GM12878 (cell line): ENCODE measurements at regions not wholly inside any gene's neighbourhood (a gene's known extent, or its start where the extent isn't known, plus 50 kb on each side); places are given as distances from the start of the nearest gene placed in this dataset.

Source experiments
- ATAC-seq: fragments of 200-7000 bp; cut with Tn5 transposase; 3 replicates; pipeline ENCODE4 v1.9.1; 2020; ENCODE audit warnings: mild to moderate bottlenecking, moderate library complexity
- BruUV-seq: library from RNA; stranded (reverse); fragments of 400-500 nt; replicated peaks from 2 replicates; lab custom pipeline; 2021; lab: Mats Ljungman, UMichigan
- CTCF ChIA-PET: fragments of 300-600 bp; sonication (Branson Sonifier 250); formaldehyde crosslinking; extraction: SDS; loops from one replicate; lab custom pipeline; 2021; ENCODE audit warnings: inconsistent platforms; lab: Yijun Ruan, JAX
- POLR2A ChIA-PET: fragments of 350-600 bp; formaldehyde crosslinking; extraction: SDS; loops from one replicate; lab custom pipeline; 2021; ENCODE audit warnings: inconsistent platforms; lab: Charles Lee
- RAD21 ChIA-PET: fragments of 300-600 bp; sonication (Branson Sonifier 250); formaldehyde crosslinking; loops from one replicate; lab custom pipeline; 2023; ENCODE audit warnings: antibody characterized with exemption; ENCODE audit not compliant: unreplicated experiment; lab: Charles Lee
- SMC1A ChIA-PET: fragments of 300-600 bp; sonication (Branson Sonifier 250); formaldehyde crosslinking; loops from one replicate; lab custom pipeline; 2023; ENCODE audit not compliant: unreplicated experiment, uncharacterized antibody; lab: Charles Lee
- DNase-seq: peaks from one replicate; pipeline ENCODE4 v3.0.0-alpha.2; 2011; ENCODE audit warnings: low read depth, low spot score
- FAIRE-seq: peaks from 3 replicates; lab custom pipeline; 2011; peaks lifted over from hg19 to GRCh38; lab: Jason Lieb, UNC
- H2AFZ ChIP-seq: 2 replicates; pipeline ENCODE4 v1.6.0; 2011; ENCODE audit warnings: low read depth, low read length, control low read depth; ENCODE audit not compliant: control insufficient read depth
- H3K27ac ChIP-seq: 2 replicates; pipeline ENCODE4 v1.5.1; 2011; ENCODE audit warnings: control low read depth; ENCODE audit not compliant: control insufficient read depth, insufficient read depth
- H3K27me3 ChIP-seq, 2 experiments: replicated peaks in 1 of 2; 2 replicates each; pipeline versions ENCODE4 v1.6.0 to v1.6.1; 2011; ENCODE audit warnings: low read length in 1 of 2; ENCODE audit not compliant: control insufficient read depth in 2 of 2, insufficient read depth in 2 of 2
- H3K36me3 ChIP-seq, 2 experiments: 2 replicates each; pipeline ENCODE4 v1.5.1; 2011; ENCODE audit warnings: low read length in 1 of 2; ENCODE audit not compliant: control insufficient read depth in 2 of 2, insufficient read depth in 2 of 2
- H3K4me1 ChIP-seq: 2 replicates; pipeline ENCODE4 v1.6.1; 2011; ENCODE audit warnings: mild to moderate bottlenecking, low read length, moderate library complexity, mixed read lengths; ENCODE audit not compliant: control insufficient read depth, insufficient read depth
- H3K4me2 ChIP-seq: 2 replicates; pipeline ENCODE4 v1.6.0; 2011; ENCODE audit warnings: control low read depth; ENCODE audit not compliant: control insufficient read depth, insufficient read depth
- H3K4me3 ChIP-seq: fragments of 200-600 bp; sonication (generic); 2 replicates; pipeline ENCODE4 v1.5.1; 2016
- H3K79me2 ChIP-seq: 2 replicates; pipeline ENCODE4 v1.6.0; 2011; ENCODE audit warnings: low read length; ENCODE audit not compliant: control insufficient read depth, insufficient read depth
- H3K9ac ChIP-seq: 2 replicates; pipeline ENCODE4 v1.8.0; 2011; ENCODE audit warnings: low read length, control low read depth, mixed read lengths; ENCODE audit not compliant: control insufficient read depth, insufficient read depth
- H3K9me3 ChIP-seq: replicated peaks from 3 replicates; pipeline ENCODE4 v1.5.1; 2011; ENCODE audit warnings: mild to moderate bottlenecking, low read length; ENCODE audit not compliant: control insufficient read depth, insufficient read depth
- H4K20me1 ChIP-seq: 2 replicates; pipeline ENCODE4 v1.6.0; 2011; ENCODE audit not compliant: control insufficient read depth, insufficient read depth
- CHD2 ChIP-seq: IDR thresholded peaks from 2 replicates; pipeline ENCODE4 v1.6.1; 2011; ENCODE audit warnings: low read depth, low read length, improper control_type of control experiment, borderline replicate concordance
- EED ChIP-seq: sonication (generic); IDR thresholded peaks from 2 replicates; pipeline ENCODE4 v1.6.1; 2016; ENCODE audit warnings: antibody characterized with exemption, low read depth
- MEF2A ChIP-seq: IDR thresholded peaks from 2 replicates; pipeline ENCODE4 v1.6.1; 2011; ENCODE audit warnings: low read depth, mild to moderate bottlenecking, low read length, moderate library complexity; ENCODE audit not compliant: insufficient read depth
- MYC ChIP-seq: IDR thresholded peaks from 2 replicates; pipeline ENCODE4 v1.6.1; 2011; ENCODE audit warnings: mild to moderate bottlenecking, low read length, moderate library complexity, inconsistent platforms; ENCODE audit not compliant: insufficient read depth, insufficient replicate concordance, insufficient read length, severe bottlenecking
- NFYB ChIP-seq: IDR thresholded peaks from 2 replicates; pipeline ENCODE4 v1.6.1; 2011; ENCODE audit warnings: low read depth, mild to moderate bottlenecking, low read length, improper control_type of control experiment, moderate library complexity; ENCODE audit not compliant: insufficient read depth
- PRDM15 ChIP-seq: fragments of 450-650 bp; formaldehyde crosslinking; IDR thresholded peaks from 2 replicates; pipeline ENCODE4 v1.4.0; 2020; ENCODE audit warnings: mild to moderate bottlenecking, moderate library complexity
- SMAD5 ChIP-seq: IDR thresholded peaks from 2 replicates; pipeline ENCODE4 v1.6.1; 2016; ENCODE audit warnings: antibody characterized with exemption, low read depth
- YY1 ChIP-seq: IDR thresholded peaks from 2 replicates; pipeline ENCODE4 v1.6.1; 2011; ENCODE audit warnings: low read depth, mild to moderate bottlenecking, low read length
- WGBS: methylation state at CpG from one replicate; pipeline ENCODE4 v1.1.6; 2016; ENCODE audit warnings: low lambda C conversion rate; ENCODE audit not compliant: insufficient replicate concordance, insufficient coverage; ENCODE audit errors: missing lambda C conversion rate; 5-methylcytosine and 5-hydroxymethylcytosine counted together
- in situ Hi-C: fragments of 300-500 bp; cut with MboI; formaldehyde crosslinking; loops from 9 replicates; pipeline ENCODE4 v1.14.3; 2018; ENCODE audit warnings: mixed read lengths
- intact Hi-C: fragments of 100-400 bp; cut with micrococcal nuclease; formaldehyde crosslinking; loops from one replicate; pipeline ENCODE4 v1.14.2; 2022; ENCODE audit not compliant: unreplicated experiment

DNA sequence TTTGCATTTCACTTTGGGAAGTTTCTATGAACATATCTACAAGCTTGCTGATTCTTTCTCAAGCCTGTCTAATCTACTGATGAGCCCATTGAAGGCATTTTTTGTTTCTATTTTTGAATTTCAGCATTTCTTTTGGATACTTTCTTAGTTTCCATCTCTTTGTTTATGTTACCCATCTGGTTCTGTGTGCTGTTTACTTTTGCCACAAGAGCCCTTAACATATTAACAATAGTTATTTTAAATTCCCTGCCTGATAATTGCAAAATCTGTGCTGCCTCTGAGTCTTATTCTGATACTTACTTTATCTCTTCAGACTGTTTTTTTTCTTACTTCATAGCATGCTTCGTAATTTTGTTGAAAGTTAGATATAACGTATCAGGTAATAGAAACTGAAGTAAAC, 75.8 kb upstream of the ZRANB2 start:
- in situ Hi-C loops: no loop called here
- no peaks in the 10 kb centered on the region for H3K79me2 ChIP-seq
- H3K27me3 ChIP-seq: no peaks in the 10 kb centered on the region
- no peaks in the 10 kb centered on the region for H3K36me3 ChIP-seq
- 20% methylated on average over 2 of the region's 2 CpGs for WGBS
- SMC1A ChIA-PET: no interaction called here
- H2AFZ ChIP-seq: no peak overlapping the region
- H3K27ac ChIP-seq: no peak overlapping the region
- H3K4me3 ChIP-seq: no peak overlapping the region
- no peak overlapping the region for H3K9ac ChIP-seq
- H3K4me2 ChIP-seq: no peak overlapping the region
- POLR2A ChIA-PET: no interaction called here
- TF ChIP-seq PRDM15 (no peak), MYC (no peak), NFYB (no peak)
- ATAC-seq (no peak), FAIRE-seq (no peak), DNase-seq (no peak)
- RAD21 ChIA-PET: no interaction called here
- intact Hi-C loops: no loop called here
- no peaks in the 10 kb centered on the region for H3K9me3 ChIP-seq
- CTCF ChIA-PET: no interaction called here
- H3K4me1 ChIP-seq: no peaks in the 10 kb centered on the region
- BruUV-seq: no TSS peak
- H4K20me1 ChIP-seq: no peaks in the 10 kb centered on the region

DNA sequence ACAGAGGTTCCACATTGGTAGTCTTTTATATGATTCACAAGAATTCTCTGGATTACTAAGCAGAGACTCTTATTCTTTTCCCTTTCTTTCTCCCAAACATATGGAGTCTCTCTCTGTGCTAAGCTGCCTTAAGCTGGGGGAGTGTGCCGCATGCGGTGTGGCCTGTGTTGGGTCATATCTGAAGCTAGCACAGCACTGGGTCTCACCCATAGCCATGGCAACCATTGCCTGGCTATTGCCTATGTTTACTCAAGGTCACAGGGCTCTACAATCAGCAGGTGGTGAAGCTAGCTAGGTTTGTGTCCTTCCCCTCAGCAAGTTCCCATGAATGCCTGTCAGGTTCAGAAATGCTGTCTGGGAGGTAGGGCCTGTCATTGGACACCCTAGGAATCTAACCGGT, 73.6 kb upstream of the ZRANB2 start:
- ChIA-PET RAD21 (no interaction called here), SMC1A (no interaction called here), POLR2A (no interaction called here), CTCF (no interaction called here)
- Histone ChIP-seq H3K27ac (no peak overlapping the region), H3K9me3 (no peaks in the 10 kb centered on the region), H2AFZ (no peak overlapping the region), H3K79me2 (no peaks in the 10 kb centered on the region), H3K4me2 (no peak overlapping the region), H3K9ac (no peak overlapping the region), H3K4me3 (no peak overlapping the region), H3K36me3 (no peaks in the 10 kb centered on the region), H4K20me1 (no peaks in the 10 kb centered on the region), H3K4me1 (no peaks in the 10 kb centered on the region), H3K27me3 (no peaks in the 10 kb centered on the region)
- no peak for ATAC-seq
- TF ChIP-seq EED (no peak), CHD2 (no peak), YY1 (no peak), SMAD5 (no peak), MEF2A (no peak)
- DNase-seq: no peak
- no TSS peak for BruUV-seq
- intact Hi-C loops: no loop called here
- no peak for FAIRE-seq
- in situ Hi-C loops: no loop called here
- 50% methylated on average over 3 of the region's 3 CpGs for WGBS
